ENCODE measurements at regions not wholly inside any gene's neighbourhood (a gene's known extent, or its start where the extent isn't known, plus 50 kb on each side); places are given as distances from the start of the nearest gene placed in this dataset.

DNA sequence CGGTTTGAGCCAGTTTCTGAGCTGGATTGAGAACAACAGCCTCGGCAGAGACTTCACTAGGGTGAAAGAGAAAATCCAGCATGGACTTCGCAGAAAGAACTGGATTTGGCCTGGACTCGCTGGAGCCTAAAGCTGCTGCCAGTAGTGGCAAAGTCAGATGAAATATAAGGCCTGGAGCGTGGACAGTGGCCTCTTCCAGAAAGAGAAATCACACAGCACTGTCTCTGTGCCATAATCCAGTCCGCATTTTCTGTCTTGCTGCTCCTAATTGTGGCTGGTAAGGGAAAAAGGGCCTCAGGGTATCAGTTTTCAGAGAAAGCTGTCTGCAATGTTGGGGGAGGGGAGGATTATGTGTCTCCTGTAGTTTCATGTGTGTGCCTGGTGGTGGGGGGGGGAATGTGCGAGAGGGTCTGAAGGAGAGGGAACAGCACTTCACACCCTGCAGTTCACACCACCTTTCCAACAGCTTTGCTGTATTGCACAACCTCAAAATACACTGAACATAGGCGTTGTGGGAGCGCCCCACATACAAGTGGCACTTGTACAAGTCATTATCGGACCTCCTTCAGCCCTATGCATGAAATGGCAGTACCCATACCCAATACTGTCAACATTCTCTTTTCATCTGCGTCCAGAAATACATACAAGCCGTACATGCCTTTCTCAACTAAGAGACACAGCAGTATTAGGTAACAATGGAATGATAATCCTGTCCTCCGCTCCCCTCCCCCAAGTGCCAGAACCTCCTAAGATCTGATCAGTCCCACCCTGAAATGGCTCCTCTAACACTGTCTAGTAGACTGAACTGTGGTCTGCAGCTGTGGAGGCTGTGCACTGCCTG lies 107.5 kb upstream of the ATF7IP start:
- H3K4me1 Mint-ChIP-seq (ENCODE audit: low read depth), result peaks cover 36% of the 10 kb centered on the region
- no peaks in the 10 kb centered on the region for H3K27me3 Mint-ChIP-seq
- TF ChIP-seq, protein P1, sequence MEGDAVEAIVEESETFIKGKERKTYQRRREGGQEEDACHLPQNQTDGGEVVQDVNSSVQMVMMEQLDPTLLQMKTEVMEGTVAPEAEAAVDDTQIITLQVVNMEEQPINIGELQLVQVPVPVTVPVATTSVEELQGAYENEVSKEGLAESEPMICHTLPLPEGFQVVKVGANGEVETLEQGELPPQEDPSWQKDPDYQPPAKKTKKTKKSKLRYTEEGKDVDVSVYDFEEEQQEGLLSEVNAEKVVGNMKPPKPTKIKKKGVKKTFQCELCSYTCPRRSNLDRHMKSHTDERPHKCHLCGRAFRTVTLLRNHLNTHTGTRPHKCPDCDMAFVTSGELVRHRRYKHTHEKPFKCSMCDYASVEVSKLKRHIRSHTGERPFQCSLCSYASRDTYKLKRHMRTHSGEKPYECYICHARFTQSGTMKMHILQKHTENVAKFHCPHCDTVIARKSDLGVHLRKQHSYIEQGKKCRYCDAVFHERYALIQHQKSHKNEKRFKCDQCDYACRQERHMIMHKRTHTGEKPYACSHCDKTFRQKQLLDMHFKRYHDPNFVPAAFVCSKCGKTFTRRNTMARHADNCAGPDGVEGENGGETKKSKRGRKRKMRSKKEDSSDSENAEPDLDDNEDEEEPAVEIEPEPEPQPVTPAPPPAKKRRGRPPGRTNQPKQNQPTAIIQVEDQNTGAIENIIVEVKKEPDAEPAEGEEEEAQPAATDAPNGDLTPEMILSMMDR (IDR thresholded peaks at IDR 0.05; ENCODE audit: unreplicated experiment), result no peak
- peak overlapping the region; percentile 97 for H3K27ac Mint-ChIP-seq
- peak overlapping the region; percentile 8 for H3K4me3 Mint-ChIP-seq (ENCODE audit: low read depth)
- H3K36me3 Mint-ChIP-seq (ENCODE audit: insufficient read depth), result peaks cover 21% of the 10 kb centered on the region
- peaks cover 37% of the 10 kb centered on the region for H3K9me3 Mint-ChIP-seq (ENCODE audit: low read depth)
- DNase-seq (ENCODE audit: low spot score, unreplicated experiment), result peak; percentile 75

DNA sequence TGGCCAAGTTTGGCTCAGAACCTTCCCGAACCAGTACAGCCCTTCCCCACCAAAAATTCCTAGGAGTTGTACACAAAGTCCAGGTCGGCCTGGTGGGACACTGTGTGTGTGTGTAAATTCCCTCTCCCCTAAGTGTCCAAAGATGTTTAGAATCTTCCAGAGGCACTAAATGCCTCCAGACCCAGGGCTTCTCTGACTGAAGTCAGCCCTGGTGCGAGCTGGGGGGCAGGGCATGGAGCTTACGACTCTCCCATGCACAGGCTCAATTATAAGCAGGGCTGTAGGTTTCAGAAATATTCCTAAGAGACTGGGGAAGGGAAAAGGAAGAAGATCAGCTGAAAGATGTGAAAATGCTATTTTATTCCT lies 106.9 kb upstream of the ATF7IP start:
- H3K9me3 Mint-ChIP-seq (ENCODE audit: low read depth), result peaks cover 37% of the 10 kb centered on the region
- H3K4me1 Mint-ChIP-seq (ENCODE audit: low read depth), result peaks cover 36% of the 10 kb centered on the region
- H3K36me3 Mint-ChIP-seq (ENCODE audit: insufficient read depth), result peaks cover 21% of the 10 kb centered on the region
- H3K27ac Mint-ChIP-seq, result peak overlapping the region; percentile 97
- H3K4me3 Mint-ChIP-seq (ENCODE audit: low read depth), result no peak overlapping the region
- H3K27me3 Mint-ChIP-seq, result no peaks in the 10 kb centered on the region
- TF ChIP-seq, protein P1 (IDR thresholded peaks at IDR 0.05; ENCODE audit: unreplicated experiment), result no peak
- no peak for DNase-seq (ENCODE audit: low spot score, unreplicated experiment)

DNA sequence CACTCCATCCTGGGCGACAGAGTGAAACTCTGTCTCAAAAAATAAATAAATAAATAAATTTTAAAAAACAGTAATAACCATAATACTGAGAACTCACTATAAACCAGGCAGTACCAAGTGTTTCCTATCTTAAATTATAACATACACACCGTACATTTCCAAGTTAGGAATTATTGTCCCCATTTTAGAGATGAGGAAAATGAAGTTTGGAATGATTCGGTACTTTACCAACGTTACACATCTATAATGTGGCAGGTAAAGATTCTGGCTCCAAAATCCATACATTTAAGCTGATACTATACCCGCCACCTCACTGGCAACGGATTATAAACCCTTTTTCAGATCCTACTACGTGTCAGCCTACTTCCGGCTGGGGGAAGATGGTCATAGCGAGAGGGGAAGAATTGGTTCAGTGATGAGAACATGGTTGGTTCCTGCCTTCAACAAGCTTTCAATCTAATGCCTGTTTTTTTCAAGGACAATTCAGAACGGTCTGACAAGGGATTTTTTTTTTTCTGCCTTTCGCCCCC lies 105.9 kb upstream of the ATF7IP start:
- TF ChIP-seq, protein P1 (IDR thresholded peaks at IDR 0.05; ENCODE audit: unreplicated experiment), result no peak
- H3K4me3 Mint-ChIP-seq (ENCODE audit: low read depth), result no peak overlapping the region
- H3K9me3 Mint-ChIP-seq (ENCODE audit: low read depth), result peaks cover 43% of the 10 kb centered on the region
- H3K4me1 Mint-ChIP-seq (ENCODE audit: low read depth), result peaks cover 36% of the 10 kb centered on the region
- H3K36me3 Mint-ChIP-seq (ENCODE audit: insufficient read depth), result peaks cover 23% of the 10 kb centered on the region
- H3K27ac Mint-ChIP-seq, result peak overlapping the region; percentile 89
- no peak for DNase-seq (ENCODE audit: low spot score, unreplicated experiment)
- no peaks in the 10 kb centered on the region for H3K27me3 Mint-ChIP-seq

DNA sequence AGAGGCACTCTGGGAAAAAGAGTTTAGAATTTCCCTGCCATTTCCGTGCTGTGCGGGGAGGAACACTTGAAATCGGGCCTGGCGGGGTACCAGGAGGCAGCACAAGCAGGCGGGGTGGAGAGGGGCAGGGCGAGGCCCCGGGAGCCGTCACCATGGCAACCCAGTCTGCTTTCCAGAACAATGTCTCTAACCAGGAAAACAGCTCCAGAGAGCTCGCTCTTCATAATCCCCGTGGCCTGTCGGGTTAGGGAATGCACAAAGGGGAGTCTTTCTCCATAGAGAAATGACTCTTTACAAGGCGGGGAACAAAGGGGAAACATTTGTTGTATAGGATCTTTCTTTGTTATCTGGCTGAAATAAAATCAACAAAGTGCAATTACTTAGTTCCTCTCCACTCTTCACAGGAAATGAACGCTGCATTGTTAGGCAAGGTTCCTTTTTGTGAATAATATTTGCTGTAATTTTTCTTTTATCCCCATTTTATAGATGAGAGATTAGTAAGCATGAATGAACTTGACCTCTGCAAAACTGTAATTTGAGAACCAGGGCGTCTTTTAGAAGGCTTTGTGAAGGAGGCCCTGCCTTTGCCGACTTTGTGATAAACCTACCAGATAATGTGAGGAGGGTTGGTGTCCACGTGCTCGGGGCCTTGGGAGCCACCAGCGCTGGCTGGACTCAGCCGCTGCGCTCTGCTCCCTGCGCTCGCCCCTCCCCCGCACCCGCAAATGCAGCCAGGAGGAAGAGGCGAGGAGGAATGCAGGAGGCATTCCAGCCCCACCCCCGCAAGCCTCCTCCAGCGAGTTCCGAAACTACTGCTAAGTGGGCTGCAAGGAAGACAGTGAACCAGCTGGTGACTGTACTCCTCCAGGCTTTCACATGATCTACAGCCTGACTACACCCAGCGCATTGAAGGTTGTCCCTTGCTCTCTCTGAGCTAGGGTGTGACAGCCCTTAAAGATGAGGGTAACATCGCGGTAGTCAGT lies 105.2 kb upstream of the ATF7IP start:
- Mint-ChIP-seq H3K27me3 (no peaks in the 10 kb centered on the region), H3K4me1 (ENCODE audit: low read depth) (peaks cover 36% of the 10 kb centered on the region), H3K36me3 (ENCODE audit: insufficient read depth) (peaks cover 25% of the 10 kb centered on the region), H3K27ac (peak overlapping the region; percentile 89), H3K4me3 (ENCODE audit: low read depth) (peak overlapping the region; percentile 10), H3K9me3 (ENCODE audit: low read depth) (peaks cover 46% of the 10 kb centered on the region)
- TF ChIP-seq, protein P1 (IDR thresholded peaks at IDR 0.05; ENCODE audit: unreplicated experiment), result no peak
- peak; percentile 66 for DNase-seq (ENCODE audit: low spot score, unreplicated experiment)

DNA sequence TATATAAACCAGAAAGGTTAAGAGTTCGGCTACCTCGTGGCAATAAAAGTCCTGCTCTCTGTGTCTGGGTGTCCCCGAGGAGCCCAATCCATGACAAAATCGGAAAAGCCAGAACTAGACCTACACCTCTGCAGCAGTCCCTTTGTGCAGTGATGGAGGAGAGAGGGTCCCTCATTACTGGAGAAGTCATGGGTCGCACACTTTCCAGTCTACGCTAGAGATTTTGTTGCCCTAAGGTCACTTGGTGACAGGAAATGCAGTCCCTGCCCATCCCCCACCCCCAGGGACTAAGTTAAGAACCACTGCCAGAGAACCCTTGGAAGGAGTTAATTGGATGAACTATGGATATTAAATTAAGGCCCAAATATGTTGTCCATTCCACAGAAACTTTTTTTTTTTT lies 104.4 kb upstream of the ATF7IP start:
- Mint-ChIP-seq H3K9me3 (ENCODE audit: low read depth) (peaks cover 41% of the 10 kb centered on the region), H3K36me3 (ENCODE audit: insufficient read depth) (peaks cover 21% of the 10 kb centered on the region), H3K27ac (peak overlapping the region; percentile 89), H3K27me3 (no peaks in the 10 kb centered on the region), H3K4me3 (ENCODE audit: low read depth) (no peak overlapping the region), H3K4me1 (ENCODE audit: low read depth) (peaks cover 36% of the 10 kb centered on the region)
- no peak for DNase-seq (ENCODE audit: low spot score, unreplicated experiment)
- TF ChIP-seq, protein P1 (IDR thresholded peaks at IDR 0.05; ENCODE audit: unreplicated experiment), result no peak

Measured in progenitor cell of endocrine pancreas (in vitro differentiated cells).